ENCODE measurements at regions not wholly inside any gene's neighbourhood (a gene's known extent, or its start where the extent isn't known, plus 50 kb on each side); places are given as distances from the start of the nearest gene placed in this dataset.

DNA sequence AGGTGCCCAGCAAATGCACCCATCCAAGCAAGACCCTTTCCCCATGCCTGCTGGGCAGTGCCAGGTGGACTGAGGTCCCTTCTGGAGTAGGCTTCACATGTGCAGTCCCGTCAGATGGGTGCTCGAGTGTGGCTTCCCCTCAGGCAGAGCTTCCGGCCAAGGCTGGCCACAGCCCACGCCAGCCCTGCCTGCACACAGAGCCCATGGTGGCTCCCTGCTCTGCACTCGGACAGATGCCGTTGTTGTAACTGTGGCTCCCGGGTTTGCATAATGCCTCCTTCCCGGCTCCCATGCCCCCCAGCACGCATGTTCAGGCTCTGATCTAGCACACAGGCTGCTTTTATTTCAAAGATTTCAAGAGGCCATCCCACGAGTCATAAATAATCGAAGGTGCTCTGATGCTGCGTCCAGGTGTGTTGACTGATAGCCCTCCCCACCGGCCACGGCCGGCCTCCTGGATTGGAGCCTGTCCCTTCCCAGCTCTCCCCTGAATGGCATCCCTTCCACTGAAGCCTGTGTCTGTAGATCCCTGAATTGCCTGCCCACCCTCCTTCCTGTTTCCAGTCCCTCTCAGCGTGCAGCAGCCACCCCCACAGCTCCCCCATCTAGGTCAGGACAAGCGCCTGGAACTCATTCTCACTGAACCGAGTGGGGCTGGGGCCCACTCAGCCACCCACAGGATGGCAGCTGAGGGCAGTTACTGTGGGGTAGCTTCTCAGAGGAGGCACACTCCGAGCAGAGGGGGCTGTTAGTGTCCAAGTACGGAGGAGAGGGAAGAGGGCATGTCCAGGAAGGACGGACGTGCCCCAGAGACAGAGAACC is 100.0 kb upstream of the LINGO1 start:
- TF ChIP-seq, protein P1, sequence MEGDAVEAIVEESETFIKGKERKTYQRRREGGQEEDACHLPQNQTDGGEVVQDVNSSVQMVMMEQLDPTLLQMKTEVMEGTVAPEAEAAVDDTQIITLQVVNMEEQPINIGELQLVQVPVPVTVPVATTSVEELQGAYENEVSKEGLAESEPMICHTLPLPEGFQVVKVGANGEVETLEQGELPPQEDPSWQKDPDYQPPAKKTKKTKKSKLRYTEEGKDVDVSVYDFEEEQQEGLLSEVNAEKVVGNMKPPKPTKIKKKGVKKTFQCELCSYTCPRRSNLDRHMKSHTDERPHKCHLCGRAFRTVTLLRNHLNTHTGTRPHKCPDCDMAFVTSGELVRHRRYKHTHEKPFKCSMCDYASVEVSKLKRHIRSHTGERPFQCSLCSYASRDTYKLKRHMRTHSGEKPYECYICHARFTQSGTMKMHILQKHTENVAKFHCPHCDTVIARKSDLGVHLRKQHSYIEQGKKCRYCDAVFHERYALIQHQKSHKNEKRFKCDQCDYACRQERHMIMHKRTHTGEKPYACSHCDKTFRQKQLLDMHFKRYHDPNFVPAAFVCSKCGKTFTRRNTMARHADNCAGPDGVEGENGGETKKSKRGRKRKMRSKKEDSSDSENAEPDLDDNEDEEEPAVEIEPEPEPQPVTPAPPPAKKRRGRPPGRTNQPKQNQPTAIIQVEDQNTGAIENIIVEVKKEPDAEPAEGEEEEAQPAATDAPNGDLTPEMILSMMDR (IDR thresholded peaks at IDR 0.05): no peak
- no peak for TF ChIP-seq POLR2A (IDR thresholded peaks at IDR 0.05)

Data from esophagus squamous epithelium (tissue), 4 donors.